ENCODE measurements at regions not wholly inside any gene's neighbourhood (a gene's known extent, or its start where the extent isn't known, plus 50 kb on each side); places are given as distances from the start of the nearest gene placed in this dataset.

DNA sequence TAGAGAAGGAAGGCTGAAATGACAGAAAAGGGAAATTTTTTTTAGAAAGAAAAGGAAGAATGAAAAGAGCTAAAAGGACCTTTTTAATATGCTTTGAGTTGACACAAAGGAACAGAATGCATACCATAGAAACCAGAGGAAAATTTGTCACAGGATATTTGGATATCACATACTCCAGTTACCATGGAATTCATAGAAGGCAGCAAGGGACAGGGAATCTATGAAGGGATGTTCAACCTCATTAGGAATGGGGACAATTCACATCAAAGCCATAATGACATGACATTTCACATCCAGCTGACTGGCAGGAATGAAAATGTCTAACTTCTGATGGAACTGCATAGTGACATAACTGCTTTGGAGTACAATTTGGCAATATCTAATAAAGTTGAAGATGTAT, 469.4 kb downstream of the CCER1 start:
- Histone ChIP-seq H3F3A (ENCODE audit: insufficient read depth, low read length, poor library complexity, severe bottlenecking) (no peaks in the 10 kb centered on the region), H3K4me2 (ENCODE audit: low read length) (no peak overlapping the region), H4K20me1 (ENCODE audit: insufficient read depth) (no peaks in the 10 kb centered on the region), H3K36me3 (ENCODE audit: insufficient read depth, low read length) (no peaks in the 10 kb centered on the region), H3K79me2 (replicated peaks; ENCODE audit: insufficient read depth, low read length) (no peaks in the 10 kb centered on the region), H3K27ac (ENCODE audit: low read length) (no peak overlapping the region), H3K9me3 (ENCODE audit: low read length) (no peaks in the 10 kb centered on the region), H3K27me3 (ENCODE audit: insufficient read depth, low read depth, low read length) (no peaks in the 10 kb centered on the region), H2AFZ (ENCODE audit: low read depth, low read length) (no peak overlapping the region), H3K9me2 (ENCODE audit: insufficient read depth, low read length) (no peaks in the 10 kb centered on the region), H3K9ac (ENCODE audit: low read length) (no peak overlapping the region), H3K4me3 (ENCODE audit: low read length) (no peak overlapping the region)
- TF ChIP-seq MXI1 (conservative IDR thresholded peaks at IDR 0.05; ENCODE audit: poor library complexity, severe bottlenecking) (no peak), RAD21 (conservative IDR thresholded peaks at IDR 0.05) (no peak), SMC3 (conservative IDR thresholded peaks at IDR 0.05; ENCODE audit: poor library complexity) (no peak), TAF1 (IDR thresholded peaks at IDR 0.05; ENCODE audit: low read depth) (no peak), POLR2AphosphoS5 (IDR thresholded peaks at IDR 0.05) (no peak), EZH2 (IDR thresholded peaks at IDR 0.05; ENCODE audit: borderline replicate concordance, insufficient read depth, low read length, poor library complexity, severe bottlenecking) (no peak), EP300 (conservative IDR thresholded peaks at IDR 0.05; ENCODE audit: poor library complexity, severe bottlenecking) (peak; percentile 23)
- TF ChIP-seq, protein P1, sequence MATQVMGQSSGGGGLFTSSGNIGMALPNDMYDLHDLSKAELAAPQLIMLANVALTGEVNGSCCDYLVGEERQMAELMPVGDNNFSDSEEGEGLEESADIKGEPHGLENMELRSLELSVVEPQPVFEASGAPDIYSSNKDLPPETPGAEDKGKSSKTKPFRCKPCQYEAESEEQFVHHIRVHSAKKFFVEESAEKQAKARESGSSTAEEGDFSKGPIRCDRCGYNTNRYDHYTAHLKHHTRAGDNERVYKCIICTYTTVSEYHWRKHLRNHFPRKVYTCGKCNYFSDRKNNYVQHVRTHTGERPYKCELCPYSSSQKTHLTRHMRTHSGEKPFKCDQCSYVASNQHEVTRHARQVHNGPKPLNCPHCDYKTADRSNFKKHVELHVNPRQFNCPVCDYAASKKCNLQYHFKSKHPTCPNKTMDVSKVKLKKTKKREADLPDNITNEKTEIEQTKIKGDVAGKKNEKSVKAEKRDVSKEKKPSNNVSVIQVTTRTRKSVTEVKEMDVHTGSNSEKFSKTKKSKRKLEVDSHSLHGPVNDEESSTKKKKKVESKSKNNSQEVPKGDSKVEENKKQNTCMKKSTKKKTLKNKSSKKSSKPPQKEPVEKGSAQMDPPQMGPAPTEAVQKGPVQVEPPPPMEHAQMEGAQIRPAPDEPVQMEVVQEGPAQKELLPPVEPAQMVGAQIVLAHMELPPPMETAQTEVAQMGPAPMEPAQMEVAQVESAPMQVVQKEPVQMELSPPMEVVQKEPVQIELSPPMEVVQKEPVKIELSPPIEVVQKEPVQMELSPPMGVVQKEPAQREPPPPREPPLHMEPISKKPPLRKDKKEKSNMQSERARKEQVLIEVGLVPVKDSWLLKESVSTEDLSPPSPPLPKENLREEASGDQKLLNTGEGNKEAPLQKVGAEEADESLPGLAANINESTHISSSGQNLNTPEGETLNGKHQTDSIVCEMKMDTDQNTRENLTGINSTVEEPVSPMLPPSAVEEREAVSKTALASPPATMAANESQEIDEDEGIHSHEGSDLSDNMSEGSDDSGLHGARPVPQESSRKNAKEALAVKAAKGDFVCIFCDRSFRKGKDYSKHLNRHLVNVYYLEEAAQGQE (IDR thresholded peaks at IDR 0.05; ENCODE audit: borderline replicate concordance), result peak; percentile 90
- TF ChIP-seq, protein P2, sequence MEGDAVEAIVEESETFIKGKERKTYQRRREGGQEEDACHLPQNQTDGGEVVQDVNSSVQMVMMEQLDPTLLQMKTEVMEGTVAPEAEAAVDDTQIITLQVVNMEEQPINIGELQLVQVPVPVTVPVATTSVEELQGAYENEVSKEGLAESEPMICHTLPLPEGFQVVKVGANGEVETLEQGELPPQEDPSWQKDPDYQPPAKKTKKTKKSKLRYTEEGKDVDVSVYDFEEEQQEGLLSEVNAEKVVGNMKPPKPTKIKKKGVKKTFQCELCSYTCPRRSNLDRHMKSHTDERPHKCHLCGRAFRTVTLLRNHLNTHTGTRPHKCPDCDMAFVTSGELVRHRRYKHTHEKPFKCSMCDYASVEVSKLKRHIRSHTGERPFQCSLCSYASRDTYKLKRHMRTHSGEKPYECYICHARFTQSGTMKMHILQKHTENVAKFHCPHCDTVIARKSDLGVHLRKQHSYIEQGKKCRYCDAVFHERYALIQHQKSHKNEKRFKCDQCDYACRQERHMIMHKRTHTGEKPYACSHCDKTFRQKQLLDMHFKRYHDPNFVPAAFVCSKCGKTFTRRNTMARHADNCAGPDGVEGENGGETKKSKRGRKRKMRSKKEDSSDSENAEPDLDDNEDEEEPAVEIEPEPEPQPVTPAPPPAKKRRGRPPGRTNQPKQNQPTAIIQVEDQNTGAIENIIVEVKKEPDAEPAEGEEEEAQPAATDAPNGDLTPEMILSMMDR (IDR thresholded peaks at IDR 0.05; ENCODE audit: poor library complexity, severe bottlenecking), result no peak

DNA sequence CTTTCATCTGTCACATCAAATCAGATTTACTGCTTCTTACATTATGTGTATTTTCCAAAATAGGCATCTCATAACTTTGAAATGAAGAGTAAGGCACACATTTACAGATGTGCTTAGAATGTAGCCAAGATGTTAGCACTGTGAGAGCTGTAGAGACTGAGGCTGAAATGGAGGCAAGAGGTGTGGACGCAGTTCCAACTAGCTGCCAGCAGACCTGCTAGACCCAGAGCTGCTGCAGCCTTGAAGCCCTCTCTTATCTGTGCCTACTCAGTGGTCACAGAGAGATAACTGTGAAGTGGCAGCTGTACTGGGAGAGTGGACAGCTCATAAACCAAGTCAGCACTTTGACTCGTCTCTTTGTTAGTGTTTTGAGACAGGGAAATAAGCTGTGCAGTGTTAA, 470.9 kb downstream of the CCER1 start:
- TF ChIP-seq RAD21 (conservative IDR thresholded peaks at IDR 0.05) (no peak), EZH2 (IDR thresholded peaks at IDR 0.05; ENCODE audit: borderline replicate concordance, insufficient read depth, low read length, poor library complexity, severe bottlenecking) (no peak), TAF1 (IDR thresholded peaks at IDR 0.05; ENCODE audit: low read depth) (no peak), MXI1 (conservative IDR thresholded peaks at IDR 0.05; ENCODE audit: poor library complexity, severe bottlenecking) (no peak), EP300 (conservative IDR thresholded peaks at IDR 0.05; ENCODE audit: poor library complexity, severe bottlenecking) (no peak), SMC3 (conservative IDR thresholded peaks at IDR 0.05; ENCODE audit: poor library complexity) (no peak), POLR2AphosphoS5 (IDR thresholded peaks at IDR 0.05) (no peak)
- TF ChIP-seq, protein P1 (IDR thresholded peaks at IDR 0.05; ENCODE audit: borderline replicate concordance), result no peak
- TF ChIP-seq, protein P2 (IDR thresholded peaks at IDR 0.05; ENCODE audit: poor library complexity, severe bottlenecking), result no peak
- no peak overlapping the region for H2AFZ ChIP-seq (ENCODE audit: low read depth, low read length)
- H3K36me3 ChIP-seq (ENCODE audit: insufficient read depth, low read length), result no peaks in the 10 kb centered on the region

More for the DNA sequence above, 470.9 kb downstream of the CCER1 start:
- Histone ChIP-seq H3K9me3 (ENCODE audit: low read length) (no peaks in the 10 kb centered on the region), H3K9me2 (ENCODE audit: insufficient read depth, low read length) (no peaks in the 10 kb centered on the region), H3K4me3 (ENCODE audit: low read length) (no peak overlapping the region), H3K79me2 (replicated peaks; ENCODE audit: insufficient read depth, low read length) (no peaks in the 10 kb centered on the region), H3K9ac (ENCODE audit: low read length) (no peak overlapping the region), H3F3A (ENCODE audit: insufficient read depth, low read length, poor library complexity, severe bottlenecking) (no peaks in the 10 kb centered on the region), H3K27me3 (ENCODE audit: insufficient read depth, low read depth, low read length) (no peaks in the 10 kb centered on the region), H3K4me2 (ENCODE audit: low read length) (no peak overlapping the region), H4K20me1 (ENCODE audit: insufficient read depth) (no peaks in the 10 kb centered on the region), H3K27ac (ENCODE audit: low read length) (no peak overlapping the region)

Data from neural cell (in vitro differentiated cells).